Immature natural killer cell (primary cell): ENCODE measurements at regions not wholly inside any gene's neighbourhood (a gene's known extent, or its start where the extent isn't known, plus 50 kb on each side); places are given as distances from the start of the nearest gene placed in this dataset.

Source experiments
- DNase-seq, 3 donors: peaks; one replicate each; pipeline ENCODE4 v3.0.0; 2022; ENCODE audit warnings: mixed read lengths in 1 of 3
- H3K27ac Mint-ChIP-seq, 6 donors: one replicate each; pipeline ENCODE4 v1.8.0; 2020; ENCODE audit warnings: mixed read lengths in 6 of 6, mild to moderate bottlenecking in 5 of 6, inconsistent platforms in 4 of 6, moderate library complexity in 3 of 6
- H3K27me3 Mint-ChIP-seq, 3 donors: one replicate each; pipeline ENCODE4 v1.8.0; 2020 to 2021; ENCODE audit warnings: low read depth in 3 of 3, mild to moderate bottlenecking in 3 of 3, mixed read lengths in 3 of 3, moderate library complexity in 3 of 3, inconsistent platforms in 1 of 3
- H3K36me3 Mint-ChIP-seq, 3 donors: one replicate each; pipeline ENCODE4 v1.8.0; 2020; ENCODE audit warnings: mixed read lengths in 3 of 3, inconsistent platforms in 2 of 3, mild to moderate bottlenecking in 2 of 3
- H3K4me1 Mint-ChIP-seq, 2 donors: one replicate each; pipeline ENCODE4 v1.8.0; 2020; ENCODE audit warnings: inconsistent platforms in 2 of 2, mild to moderate bottlenecking in 2 of 2, mixed read lengths in 2 of 2, moderate library complexity in 1 of 2
- H3K4me3 Mint-ChIP-seq, 5 donors: one replicate each; pipeline ENCODE4 v1.8.0; 2020; ENCODE audit warnings: mild to moderate bottlenecking in 5 of 5, mixed read lengths in 5 of 5, inconsistent platforms in 3 of 5, moderate library complexity in 3 of 5
- H3K9me3 Mint-ChIP-seq, 6 donors: one replicate each; pipeline ENCODE4 v1.8.0; 2020; ENCODE audit warnings: mild to moderate bottlenecking in 6 of 6, mixed read lengths in 6 of 6, inconsistent platforms in 4 of 6, moderate library complexity in 3 of 6

GRCh38 chr20:11717562-11717961 is 200.1 kb upstream of the BTBD3 start:
- no peak overlapping the region for H3K4me3 Mint-ChIP-seq
- no peak for DNase-seq
- no peak overlapping the region for H3K27ac Mint-ChIP-seq
- H3K9me3 Mint-ChIP-seq, result peaks cover 0 to 25% (median 4%) of the 10 kb centered on the region in 6 donors
- H3K27me3 Mint-ChIP-seq, result no peaks in the 10 kb centered on the region
- H3K36me3 Mint-ChIP-seq, result no peaks in the 10 kb centered on the region
- no peaks in the 10 kb centered on the region for H3K4me1 Mint-ChIP-seq

- H3K9me3 Mint-ChIP-seq, result peaks cover 0 to 20% (median 4%) of the 10 kb centered on the region in 6 donors
- no peak for DNase-seq
- H3K36me3 Mint-ChIP-seq, result no peaks in the 10 kb centered on the region
- no peaks in the 10 kb centered on the region for H3K27me3 Mint-ChIP-seq
- no peak overlapping the region for H3K27ac Mint-ChIP-seq
- H3K4me1 Mint-ChIP-seq, result no peaks in the 10 kb centered on the region
- H3K4me3 Mint-ChIP-seq, result no peak overlapping the region
These were observed 199.1 kb upstream of the BTBD3 start for GRCh38 chr20:11718474-11719094.

GRCh38 chr20:11719153-11719552 is 198.5 kb upstream of the BTBD3 start:
- DNase-seq, result no peak
- Mint-ChIP-seq H3K4me1 (no peaks in the 10 kb centered on the region), H3K36me3 (no peaks in the 10 kb centered on the region), H3K27me3 (no peaks in the 10 kb centered on the region), H3K27ac (no peak overlapping the region), H3K4me3 (no peak overlapping the region), H3K9me3 (peaks cover 0 to 20% (median 4%) of the 10 kb centered on the region in 6 donors)

GRCh38 chr20:11721411-11721810 is 196.3 kb upstream of the BTBD3 start:
- peaks cover 0 to 22% (median 2%) of the 10 kb centered on the region in 6 donors for H3K9me3 Mint-ChIP-seq
- H3K36me3 Mint-ChIP-seq, result no peaks in the 10 kb centered on the region
- no peak overlapping the region for H3K4me3 Mint-ChIP-seq
- no peaks in the 10 kb centered on the region for H3K27me3 Mint-ChIP-seq
- H3K27ac Mint-ChIP-seq, result no peak overlapping the region
- DNase-seq, result no peak
- no peaks in the 10 kb centered on the region for H3K4me1 Mint-ChIP-seq

GRCh38 chr20:11724097-11724496 is 193.6 kb upstream of the BTBD3 start:
- no peaks in the 10 kb centered on the region for H3K4me1 Mint-ChIP-seq
- no peak overlapping the region for H3K27ac Mint-ChIP-seq
- H3K9me3 Mint-ChIP-seq, result peaks cover 0 to 13% (median 10%) of the 10 kb centered on the region in 6 donors
- H3K4me3 Mint-ChIP-seq, result no peak overlapping the region
- H3K36me3 Mint-ChIP-seq, result no peaks in the 10 kb centered on the region
- no peaks in the 10 kb centered on the region for H3K27me3 Mint-ChIP-seq
- no peak for DNase-seq

- H3K36me3 Mint-ChIP-seq, result no peaks in the 10 kb centered on the region
- no peaks in the 10 kb centered on the region for H3K27me3 Mint-ChIP-seq
- no peaks in the 10 kb centered on the region for H3K4me1 Mint-ChIP-seq
- no peak for DNase-seq
- no peak overlapping the region for H3K27ac Mint-ChIP-seq
- H3K4me3 Mint-ChIP-seq, result no peak overlapping the region
- peaks cover 2 to 22% (median 10%) of the 10 kb centered on the region in 6 donors for H3K9me3 Mint-ChIP-seq
These were observed 191.7 kb upstream of the BTBD3 start for GRCh38 chr20:11726026-11726425.

GRCh38 chr20:11727708-11728107 is 190.0 kb upstream of the BTBD3 start:
- Mint-ChIP-seq H3K27me3 (peaks cover 0 to 4% (median 0%) of the 10 kb centered on the region in 3 donors), H3K4me3 (no peak overlapping the region), H3K4me1 (no peaks in the 10 kb centered on the region), H3K36me3 (no peaks in the 10 kb centered on the region), H3K27ac (no peak overlapping the region), H3K9me3 (peaks cover 2 to 25% (median 15%) of the 10 kb centered on the region in 6 donors)
- DNase-seq, result no peak

- peaks cover 2 to 25% (median 15%) of the 10 kb centered on the region in 6 donors for H3K9me3 Mint-ChIP-seq
- H3K36me3 Mint-ChIP-seq, result no peaks in the 10 kb centered on the region
- H3K27me3 Mint-ChIP-seq, result peaks cover 0 to 4% (median 0%) of the 10 kb centered on the region in 3 donors
- no peak for DNase-seq
- H3K4me1 Mint-ChIP-seq, result no peaks in the 10 kb centered on the region
- H3K27ac Mint-ChIP-seq, result no peak overlapping the region
- no peak overlapping the region for H3K4me3 Mint-ChIP-seq
These were observed 188.8 kb upstream of the BTBD3 start for GRCh38 chr20:11728937-11729336.

- no peak for DNase-seq
- Mint-ChIP-seq H3K27me3 (peaks cover 0 to 4% (median 0%) of the 10 kb centered on the region in 3 donors), H3K36me3 (no peaks in the 10 kb centered on the region), H3K4me3 (no peak overlapping the region), H3K9me3 (peaks cover 2 to 25% (median 15%) of the 10 kb centered on the region in 6 donors), H3K4me1 (no peaks in the 10 kb centered on the region), H3K27ac (no peak overlapping the region)
These were observed 187.9 kb upstream of the BTBD3 start for GRCh38 chr20:11729806-11730205.

GRCh38 chr20:11734431-11734830 is 183.3 kb upstream of the BTBD3 start:
- DNase-seq, result no peak
- no peak overlapping the region for H3K4me3 Mint-ChIP-seq
- no peak overlapping the region for H3K27ac Mint-ChIP-seq
- H3K4me1 Mint-ChIP-seq, result no peaks in the 10 kb centered on the region
- peaks cover 0 to 4% (median 0%) of the 10 kb centered on the region in 3 donors for H3K27me3 Mint-ChIP-seq
- no peaks in the 10 kb centered on the region for H3K36me3 Mint-ChIP-seq
- peaks cover 6 to 16% (median 7%) of the 10 kb centered on the region in 6 donors for H3K9me3 Mint-ChIP-seq

- H3K27ac Mint-ChIP-seq, result no peak overlapping the region
- H3K9me3 Mint-ChIP-seq, result peaks cover 0 to 17% (median 4%) of the 10 kb centered on the region in 6 donors
- no peaks in the 10 kb centered on the region for H3K4me1 Mint-ChIP-seq
These were observed 178.8 kb upstream of the BTBD3 start for GRCh38 chr20:11738852-11739251.

GRCh38 chr20:11740975-11741374 is 176.7 kb upstream of the BTBD3 start:
- Mint-ChIP-seq H3K4me3 (no peak overlapping the region), H3K27ac (no peak overlapping the region), H3K9me3 (peaks cover 0 to 18% (median 4%) of the 10 kb centered on the region in 6 donors), H3K36me3 (no peaks in the 10 kb centered on the region), H3K4me1 (no peaks in the 10 kb centered on the region), H3K27me3 (peaks cover 0 to 1% (median 0%) of the 10 kb centered on the region in 3 donors)
- DNase-seq, result no peak

More at GRCh38 chr20:11738852-11739251, 178.8 kb upstream of the BTBD3 start:
- H3K36me3 Mint-ChIP-seq, result no peaks in the 10 kb centered on the region
- H3K27me3 Mint-ChIP-seq, result no peaks in the 10 kb centered on the region
- DNase-seq, result no peak
- no peak overlapping the region for H3K4me3 Mint-ChIP-seq

- DNase-seq, result no peak
- Mint-ChIP-seq H3K4me3 (no peak overlapping the region), H3K27me3 (peaks cover 0 to 3% (median 0%) of the 10 kb centered on the region in 3 donors), H3K9me3 (peaks cover 0 to 35% (median 2%) of the 10 kb centered on the region in 6 donors), H3K4me1 (no peaks in the 10 kb centered on the region), H3K27ac (no peak overlapping the region), H3K36me3 (no peaks in the 10 kb centered on the region)
These were observed 172.5 kb upstream of the BTBD3 start for GRCh38 chr20:11745145-11745544.

GRCh38 chr20:11748436-11748835 is 169.3 kb upstream of the BTBD3 start:
- Mint-ChIP-seq H3K27me3 (peaks cover 0 to 3% (median 0%) of the 10 kb centered on the region in 3 donors), H3K36me3 (no peaks in the 10 kb centered on the region), H3K9me3 (peaks cover 0 to 21% (median 2%) of the 10 kb centered on the region in 6 donors), H3K4me1 (no peaks in the 10 kb centered on the region), H3K4me3 (no peak overlapping the region), H3K27ac (no peak overlapping the region)
- DNase-seq, result no peak

GRCh38 chr20:11752336-11752735 is 165.4 kb upstream of the BTBD3 start:
- no peaks in the 10 kb centered on the region for H3K4me1 Mint-ChIP-seq
- H3K36me3 Mint-ChIP-seq, result no peaks in the 10 kb centered on the region
- H3K4me3 Mint-ChIP-seq, result no peak overlapping the region
- H3K27ac Mint-ChIP-seq, result no peak overlapping the region
- peaks cover 0 to 5% (median 2%) of the 10 kb centered on the region in 3 donors for H3K27me3 Mint-ChIP-seq
- H3K9me3 Mint-ChIP-seq, result peaks cover 0 to 29% (median 6%) of the 10 kb centered on the region in 6 donors
- DNase-seq, result no peak
